ENCODE measurements at regions not wholly inside any gene's neighbourhood (a gene's known extent, or its start where the extent isn't known, plus 50 kb on each side); places are given as distances from the start of the nearest gene placed in this dataset.

GRCh38 chr12:107888789-107889188 is 114.3 kb downstream of the ASCL4 start:
- no peak overlapping the region for H3K27ac ChIP-seq (ENCODE audit: low read depth, low read length)
- no peaks in the 10 kb centered on the region for H3K9me3 ChIP-seq (ENCODE audit: control insufficient read depth, insufficient read depth, low read length)
- TF ChIP-seq, protein P1, sequence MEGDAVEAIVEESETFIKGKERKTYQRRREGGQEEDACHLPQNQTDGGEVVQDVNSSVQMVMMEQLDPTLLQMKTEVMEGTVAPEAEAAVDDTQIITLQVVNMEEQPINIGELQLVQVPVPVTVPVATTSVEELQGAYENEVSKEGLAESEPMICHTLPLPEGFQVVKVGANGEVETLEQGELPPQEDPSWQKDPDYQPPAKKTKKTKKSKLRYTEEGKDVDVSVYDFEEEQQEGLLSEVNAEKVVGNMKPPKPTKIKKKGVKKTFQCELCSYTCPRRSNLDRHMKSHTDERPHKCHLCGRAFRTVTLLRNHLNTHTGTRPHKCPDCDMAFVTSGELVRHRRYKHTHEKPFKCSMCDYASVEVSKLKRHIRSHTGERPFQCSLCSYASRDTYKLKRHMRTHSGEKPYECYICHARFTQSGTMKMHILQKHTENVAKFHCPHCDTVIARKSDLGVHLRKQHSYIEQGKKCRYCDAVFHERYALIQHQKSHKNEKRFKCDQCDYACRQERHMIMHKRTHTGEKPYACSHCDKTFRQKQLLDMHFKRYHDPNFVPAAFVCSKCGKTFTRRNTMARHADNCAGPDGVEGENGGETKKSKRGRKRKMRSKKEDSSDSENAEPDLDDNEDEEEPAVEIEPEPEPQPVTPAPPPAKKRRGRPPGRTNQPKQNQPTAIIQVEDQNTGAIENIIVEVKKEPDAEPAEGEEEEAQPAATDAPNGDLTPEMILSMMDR (IDR thresholded peaks at IDR 0.05; ENCODE audit: low read depth, low read length): no peak
- ChIA-PET POLR2A (no interaction called here), CTCF (interaction anchor here (7.3 kb wide), 1 partner anchor 212 kb away, joined by 162 read pairs; no protein-coding TSS in a partner anchor)
- DNase-seq (ENCODE audit: low read depth, low spot score): no peak
- H3K4me3 ChIP-seq (ENCODE audit: low read depth, low read length): no peak overlapping the region
- no peaks in the 10 kb centered on the region for H3K27me3 ChIP-seq (ENCODE audit: control insufficient read depth, insufficient read depth, low read length)

- Histone ChIP-seq H3K27ac (ENCODE audit: low read depth, low read length) (no peak overlapping the region), H3K4me3 (ENCODE audit: low read depth, low read length) (no peak overlapping the region), H3K9me3 (ENCODE audit: control insufficient read depth, insufficient read depth, low read length) (no peaks in the 10 kb centered on the region), H3K27me3 (ENCODE audit: control insufficient read depth, insufficient read depth, low read length) (no peaks in the 10 kb centered on the region)
- ChIA-PET CTCF (no interaction called here), POLR2A (no interaction called here)
- TF ChIP-seq, protein P1 (IDR thresholded peaks at IDR 0.05; ENCODE audit: low read depth, low read length): no peak
- DNase-seq (ENCODE audit: low read depth, low spot score): no peak
Measured at GRCh38 chr12:107891967-107892366, 117.5 kb downstream of the ASCL4 start.

GRCh38 chr12:107894589-107894988 is 120.1 kb downstream of the ASCL4 start:
- ChIA-PET CTCF (interaction anchor here (0.6 kb wide), 1 partner anchor 9 kb away, joined by 3 read pairs; no protein-coding TSS in a partner anchor), POLR2A (no interaction called here)
- no peak overlapping the region for H3K27ac ChIP-seq (ENCODE audit: low read depth, low read length)
- DNase-seq (ENCODE audit: low read depth, low spot score): no peak
- H3K9me3 ChIP-seq (ENCODE audit: control insufficient read depth, insufficient read depth, low read length): no peaks in the 10 kb centered on the region
- no peak overlapping the region for H3K4me3 ChIP-seq (ENCODE audit: low read depth, low read length)
- H3K27me3 ChIP-seq (ENCODE audit: control insufficient read depth, insufficient read depth, low read length): no peaks in the 10 kb centered on the region
- TF ChIP-seq, protein P1 (IDR thresholded peaks at IDR 0.05; ENCODE audit: low read depth, low read length): no peak

DNA sequence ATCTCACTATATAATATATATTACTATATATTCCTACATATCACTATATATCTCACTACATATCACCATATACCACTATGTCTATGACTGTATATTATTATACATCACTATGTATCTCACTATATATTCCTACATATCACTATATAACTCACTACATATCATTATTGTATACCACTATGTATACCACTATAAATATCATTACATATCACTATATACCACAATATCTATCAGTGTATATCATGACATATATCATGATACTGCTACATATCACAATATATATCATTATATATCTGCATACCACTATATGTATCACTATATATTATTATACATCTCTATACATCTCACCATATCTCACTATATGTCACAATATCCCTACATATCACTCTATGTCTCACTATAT is 121.5 kb downstream of the ASCL4 start:
- no peak overlapping the region for H3K4me3 ChIP-seq (ENCODE audit: low read depth, low read length)
- no peaks in the 10 kb centered on the region for H3K9me3 ChIP-seq (ENCODE audit: control insufficient read depth, insufficient read depth, low read length)
- TF ChIP-seq, protein P1 (IDR thresholded peaks at IDR 0.05; ENCODE audit: low read depth, low read length): no peak
- ChIA-PET POLR2A (no interaction called here), CTCF (no interaction called here)
- no peak overlapping the region for H3K27ac ChIP-seq (ENCODE audit: low read depth, low read length)
- DNase-seq (ENCODE audit: low read depth, low spot score): no peak
- H3K27me3 ChIP-seq (ENCODE audit: control insufficient read depth, insufficient read depth, low read length): no peaks in the 10 kb centered on the region

- POLR2A ChIA-PET: no interaction called here
- H3K27ac ChIP-seq (ENCODE audit: low read depth, low read length): no peak overlapping the region
Measured at GRCh38 chr12:107900588-107900987, 126.1 kb downstream of the ASCL4 start.

More at GRCh38 chr12:107900588-107900987, 126.1 kb downstream of the ASCL4 start:
- no peak overlapping the region for H3K4me3 ChIP-seq (ENCODE audit: low read depth, low read length)
- CTCF ChIA-PET: no interaction called here
- DNase-seq (ENCODE audit: low read depth, low spot score): no peak
- H3K27me3 ChIP-seq (ENCODE audit: control insufficient read depth, insufficient read depth, low read length): peaks cover 7% of the 10 kb centered on the region
- H3K9me3 ChIP-seq (ENCODE audit: control insufficient read depth, insufficient read depth, low read length): no peaks in the 10 kb centered on the region; the same call in 1 of the 2 replicates
- TF ChIP-seq, protein P1 (IDR thresholded peaks at IDR 0.05; ENCODE audit: low read depth, low read length): no peak

Measured in AG04450 (cell line).